ENCODE measurements at regions not wholly inside any gene's neighbourhood (a gene's known extent, or its start where the extent isn't known, plus 50 kb on each side); places are given as distances from the start of the nearest gene placed in this dataset.
"Not testable (repeated sequence)": the region's sequence is repeated elsewhere in the genome, so short reads cannot be mapped to it uniquely, and the experiment has no call there.

DNA sequence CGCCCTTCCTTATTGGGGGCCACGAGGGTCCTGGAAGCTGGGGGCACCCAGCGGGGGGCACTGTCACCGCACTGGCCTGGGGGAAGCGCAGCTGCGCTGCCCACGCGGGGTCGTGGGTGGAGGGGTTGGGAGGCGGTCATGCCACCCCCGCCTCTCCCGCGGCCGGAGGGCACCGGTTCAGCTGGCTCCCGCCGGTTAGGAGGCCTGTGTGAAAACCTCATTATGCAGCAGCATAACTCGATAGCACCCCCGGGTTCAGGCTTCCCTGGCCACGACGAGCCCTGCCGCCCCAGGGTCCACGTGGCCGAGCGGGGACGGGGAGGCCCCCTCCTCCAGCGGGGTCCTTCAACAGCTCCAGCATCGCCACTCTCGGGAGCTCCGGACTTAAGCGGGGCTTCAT lies 91.2 kb upstream of the ERCC6L2 start:
- DNase-seq: no peak

GRCh38 chr9:95783426-95783975 lies 92.0 kb upstream of the ERCC6L2 start:
- DNase-seq: no peak

DNA sequence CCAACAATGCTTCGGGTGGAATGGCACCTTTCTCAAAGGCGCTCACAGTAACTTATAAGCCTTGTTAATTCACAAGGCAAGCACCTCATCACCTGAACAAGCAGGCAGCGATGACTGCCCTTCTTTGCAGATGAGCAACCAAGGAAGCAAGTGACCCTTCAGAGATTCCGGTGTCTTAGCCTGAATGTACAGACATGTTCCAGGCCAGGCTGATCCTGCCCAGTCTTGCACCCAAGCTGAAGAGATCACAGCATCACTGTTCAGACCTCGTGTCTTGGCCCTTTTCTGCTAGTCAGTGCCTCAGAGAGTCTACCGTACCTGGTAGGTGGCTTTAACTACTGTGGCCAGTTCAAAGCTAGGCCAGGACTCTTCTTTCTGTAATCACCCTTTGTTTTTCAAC lies 94.7 kb upstream of the ERCC6L2 start:
- DNase-seq: no peak

GRCh38 chr9:95780121-95780520 lies 95.4 kb upstream of the ERCC6L2 start:
- DNase-seq: no peak

- DNase-seq: not testable (repeated sequence)
Measured at GRCh38 chr9:95779597-95779996, 95.9 kb upstream of the ERCC6L2 start.

- DNase-seq: peak; percentile 31
Measured at GRCh38 chr9:95778957-95779356, 96.5 kb upstream of the ERCC6L2 start.

DNA sequence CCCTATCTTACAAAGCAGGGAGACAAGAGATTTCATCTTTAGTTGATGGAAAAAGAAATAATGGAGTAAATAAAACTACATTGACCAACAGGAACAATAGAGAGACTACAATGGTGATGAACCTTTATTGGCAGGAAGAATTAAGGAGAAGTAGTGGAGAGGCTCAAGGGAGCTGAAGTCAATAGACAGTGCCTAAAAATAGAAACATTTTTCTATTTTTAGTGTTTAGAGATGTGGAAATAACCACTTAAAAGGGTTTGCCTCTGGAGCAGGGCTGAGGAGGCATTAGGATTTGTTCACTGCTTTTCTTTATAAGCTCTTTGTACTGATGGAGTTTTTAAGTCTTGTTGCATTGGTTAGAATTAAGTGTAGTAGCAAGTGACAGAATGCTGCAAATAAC lies 98.4 kb upstream of the ERCC6L2 start:
- DNase-seq: no peak

- DNase-seq: peak; percentile 60
Measured at GRCh38 chr9:95776176-95776575, 99.3 kb upstream of the ERCC6L2 start.

- DNase-seq: no peak
Measured at GRCh38 chr9:95775191-95775590, 100.3 kb upstream of the ERCC6L2 start.

- DNase-seq: no peak
Measured at GRCh38 chr9:95773053-95773418, 102.5 kb upstream of the ERCC6L2 start.

DNA sequence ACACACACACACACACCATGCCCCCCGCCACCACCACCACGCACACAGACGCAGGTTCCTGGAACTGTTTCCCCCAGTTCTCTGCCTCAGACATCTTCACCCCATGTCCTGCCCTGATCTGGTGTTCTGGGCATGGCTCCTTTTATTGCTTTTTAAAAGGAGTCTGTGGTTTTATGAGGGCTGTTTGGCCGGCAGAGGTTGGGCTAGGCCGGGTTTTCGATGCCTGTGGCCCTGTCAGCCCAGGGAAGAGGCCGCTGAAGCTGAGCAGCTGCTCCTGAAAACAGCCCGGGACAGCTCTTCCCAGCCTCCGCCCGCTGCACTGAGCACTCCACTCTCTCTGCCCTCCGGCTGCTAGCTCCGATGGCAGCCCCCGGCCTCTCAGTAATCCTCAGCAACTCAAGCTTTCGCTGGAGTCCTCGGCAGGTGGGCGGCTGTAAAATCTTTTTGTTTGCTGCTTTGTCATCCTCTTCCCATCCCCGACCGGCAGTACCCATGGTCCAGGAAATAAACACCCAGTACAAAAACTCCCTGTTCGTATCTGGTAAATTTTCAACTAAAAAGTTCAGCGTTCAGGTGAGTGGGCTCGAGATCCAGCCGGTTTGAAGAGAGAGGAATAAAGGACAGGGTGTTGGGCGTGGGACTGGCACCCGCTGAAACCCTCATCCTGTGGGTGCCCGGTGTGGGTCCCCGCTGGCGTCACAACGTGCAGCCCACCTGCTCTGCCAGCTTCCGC lies 103.0 kb upstream of the ERCC6L2 start:
- DNase-seq: peak; percentile 91

- DNase-seq: peak; percentile 74
Measured at GRCh38 chr9:95771556-95772246, 103.8 kb upstream of the ERCC6L2 start.

DNA sequence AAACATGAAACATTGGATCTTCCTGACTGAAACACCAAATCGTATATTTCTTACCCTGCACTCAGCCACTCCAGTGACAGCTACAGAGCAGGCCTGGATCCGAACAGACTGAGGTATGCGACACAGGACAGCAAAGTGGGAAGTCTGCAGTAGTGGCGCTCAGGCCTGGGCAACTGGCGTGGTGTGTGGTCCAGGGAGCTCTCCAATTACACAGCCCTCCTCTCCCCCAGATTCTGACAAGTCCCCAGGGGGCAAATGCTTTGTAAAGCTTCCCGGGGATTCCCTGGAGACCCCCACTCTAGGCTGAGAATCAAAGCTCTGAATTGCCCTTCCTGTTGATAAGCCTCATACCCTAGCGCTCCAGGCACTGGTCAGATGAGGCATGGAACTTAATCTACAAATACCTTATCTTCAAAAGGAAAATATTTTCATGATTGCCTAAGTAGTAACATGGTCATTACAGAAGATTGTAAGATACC lies 104.8 kb upstream of the ERCC6L2 start:
- DNase-seq: peak; percentile 45

DNA sequence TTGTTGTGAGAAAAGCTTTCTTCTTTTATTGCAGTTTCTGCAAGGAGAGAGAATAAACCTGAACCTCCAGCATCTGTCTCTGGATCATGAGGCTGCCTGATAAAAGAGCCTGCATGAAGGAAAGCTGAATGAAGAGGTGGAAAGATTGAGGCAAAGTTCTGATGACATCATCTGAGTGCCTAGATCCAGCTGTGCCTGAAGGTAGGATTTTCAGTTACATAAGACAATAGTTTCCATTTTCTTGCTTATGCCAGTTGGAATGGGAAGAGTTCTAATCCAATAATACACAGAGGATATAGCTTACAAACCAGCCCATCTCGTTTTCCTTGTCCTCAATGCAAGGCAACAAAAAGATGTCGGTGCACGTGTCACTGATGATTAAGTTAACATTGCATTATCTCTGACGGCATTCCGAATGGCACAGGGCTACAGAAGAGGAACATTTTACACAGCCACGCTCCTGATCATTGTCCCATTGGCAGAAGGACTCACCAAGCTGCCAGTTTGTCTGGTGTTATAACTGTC lies 105.5 kb upstream of the ERCC6L2 start:
- no peak for DNase-seq

DNA sequence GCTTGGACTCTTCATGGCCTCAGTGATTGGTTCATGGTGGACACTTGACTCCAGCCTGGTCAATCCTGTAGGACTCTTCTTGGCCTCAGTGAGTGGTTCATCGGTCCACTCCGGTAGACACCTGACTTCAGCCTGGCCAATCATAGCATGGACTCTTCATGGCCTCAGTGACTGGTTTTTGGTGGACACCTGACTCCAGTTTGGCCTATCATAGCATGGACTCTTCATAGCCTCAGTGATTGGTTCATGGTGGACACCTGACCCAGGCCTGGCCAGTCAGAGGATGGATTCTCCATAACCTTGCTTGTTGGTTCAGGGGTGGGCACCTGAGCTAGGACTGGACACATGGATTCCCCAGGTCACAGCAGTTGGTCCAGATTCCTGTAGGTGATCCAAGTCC lies 106.0 kb upstream of the ERCC6L2 start:
- DNase-seq: no peak

DNA sequence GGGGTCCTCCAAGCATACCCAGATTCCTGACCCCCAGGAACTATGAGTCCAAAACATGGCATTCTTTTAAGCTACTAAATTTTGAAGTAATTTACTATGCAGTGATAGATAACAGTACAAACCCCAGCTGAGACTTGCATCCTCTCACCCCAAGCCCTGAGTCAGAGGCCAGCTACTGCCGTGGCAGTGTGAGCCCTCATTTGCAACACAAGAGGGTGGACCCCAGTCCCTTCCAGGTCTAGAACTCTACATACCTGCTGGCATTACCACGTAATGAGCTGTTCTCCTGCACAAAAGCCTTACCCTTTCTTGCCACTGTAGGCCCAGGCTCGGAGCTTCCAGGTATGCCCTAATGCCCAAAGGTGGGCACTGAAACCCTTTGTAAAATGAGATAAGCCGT lies 108.6 kb upstream of the ERCC6L2 start:
- no peak for DNase-seq

- peak; percentile 65 for DNase-seq
Measured at GRCh38 chr9:95764533-95765319, 110.8 kb upstream of the ERCC6L2 start.

DNA sequence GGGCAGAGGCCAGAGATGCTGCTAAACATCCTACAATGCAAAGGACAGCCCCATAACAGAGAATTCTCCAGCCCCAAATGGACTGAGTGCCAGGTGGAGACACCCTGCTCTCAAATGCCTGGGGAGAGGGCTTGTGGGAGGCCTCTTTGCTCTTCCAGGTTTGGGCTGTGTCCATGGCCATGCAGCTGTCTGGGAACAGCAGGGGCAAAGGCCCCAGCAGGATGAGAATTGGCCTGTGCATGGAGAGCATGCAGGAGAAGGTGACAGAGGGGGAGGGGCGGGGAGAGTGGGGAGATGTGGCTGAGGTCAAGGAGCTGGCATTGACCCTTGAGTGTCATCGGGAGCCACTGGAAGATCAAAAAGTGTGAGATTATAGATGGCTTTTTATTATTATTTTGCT lies 111.5 kb upstream of the ERCC6L2 start:
- no peak for DNase-seq

GRCh38 chr9:95763006-95763405 lies 112.5 kb upstream of the ERCC6L2 start:
- DNase-seq: no peak

GRCh38 chr9:95762322-95762721 lies 113.2 kb upstream of the ERCC6L2 start:
- DNase-seq: no peak

- peak; percentile 17 for DNase-seq
Measured at GRCh38 chr9:95760791-95761190, 114.7 kb upstream of the ERCC6L2 start.

GRCh38 chr9:95757439-95757838 lies 118.1 kb upstream of the ERCC6L2 start:
- DNase-seq: peak; percentile 46

- peak; percentile 50 for DNase-seq
Measured at GRCh38 chr9:95756986-95757385, 118.5 kb upstream of the ERCC6L2 start.

Data from tongue (tissue), 1 donor.